ENCODE measurements at regions not wholly inside any gene's neighbourhood (a gene's known extent, or its start where the extent isn't known, plus 50 kb on each side); places are given as distances from the start of the nearest gene placed in this dataset.

- no peak for DNase-seq (ENCODE audit: low read depth in 2 of 2)
These were observed 113.6 kb upstream of the ATP8B1 start for GRCh38 chr18:57916684-57917083.

- DNase-seq (ENCODE audit: low read depth in 2 of 2), result peak in 1 of 2 donors; percentile 3
These were observed 112.9 kb upstream of the ATP8B1 start for GRCh38 chr18:57915865-57916582.

GRCh38 chr18:57915248-57915647 is 112.1 kb upstream of the ATP8B1 start:
- no peak for DNase-seq (ENCODE audit: low read depth in 2 of 2)

- no peak for DNase-seq (ENCODE audit: low read depth in 2 of 2)
These were observed 110.6 kb upstream of the ATP8B1 start for GRCh38 chr18:57913686-57914085.

- DNase-seq (ENCODE audit: low read depth in 2 of 2), result peak in 1 of 2 donors; percentile 5
These were observed 107.7 kb upstream of the ATP8B1 start for GRCh38 chr18:57910817-57911216.

GRCh38 chr18:57910134-57910533 is 107.0 kb upstream of the ATP8B1 start:
- no peak for DNase-seq (ENCODE audit: low read depth in 2 of 2)

DNA sequence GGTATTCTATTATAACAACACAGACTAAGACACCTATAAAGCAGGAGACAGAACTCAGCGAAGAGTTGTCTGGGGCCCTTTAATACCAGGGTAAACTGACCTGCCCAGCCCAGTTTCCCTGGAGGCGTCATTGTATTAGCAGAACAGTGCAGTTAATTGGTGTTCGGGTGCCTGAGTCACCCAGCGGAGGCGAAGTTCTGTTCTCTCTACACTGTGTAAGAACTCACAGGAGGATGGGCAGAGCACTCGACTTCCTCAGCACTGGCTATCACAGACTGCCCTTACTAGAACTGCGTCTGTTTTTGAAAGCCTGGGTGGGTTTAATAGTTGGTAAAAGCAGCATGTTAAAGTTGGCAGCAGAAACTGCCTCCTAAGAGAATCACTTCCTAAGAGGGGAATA is 106.5 kb upstream of the ATP8B1 start:
- DNase-seq (ENCODE audit: low read depth in 2 of 2), result no peak

DNA sequence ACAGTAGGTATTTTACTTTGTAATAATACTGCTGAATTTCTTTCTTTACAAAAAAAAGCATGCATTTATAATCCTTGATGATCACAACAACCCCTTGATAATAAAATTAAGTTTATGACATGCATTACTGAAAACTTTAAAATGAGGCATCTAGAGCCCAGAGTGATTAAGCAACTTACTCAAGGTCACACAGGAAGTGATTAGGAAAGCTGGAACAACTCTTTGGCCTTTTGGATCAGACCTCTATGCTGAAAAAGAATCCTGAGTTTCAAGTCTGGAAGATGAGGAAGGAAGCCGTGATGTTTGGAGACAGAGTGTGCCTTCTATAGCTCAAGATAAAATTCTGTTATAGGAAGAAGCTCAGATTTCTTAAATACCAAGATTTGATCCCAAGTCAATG is 105.0 kb upstream of the ATP8B1 start:
- no peak for DNase-seq (ENCODE audit: low read depth in 2 of 2)

GRCh38 chr18:57907550-57907949 is 104.4 kb upstream of the ATP8B1 start:
- DNase-seq (ENCODE audit: low read depth in 2 of 2), result no peak

- no peak for DNase-seq (ENCODE audit: low read depth in 2 of 2)
These were observed 103.7 kb upstream of the ATP8B1 start for GRCh38 chr18:57906852-57907251.

- DNase-seq (ENCODE audit: low read depth in 2 of 2), result no peak
These were observed 101.4 kb upstream of the ATP8B1 start for GRCh38 chr18:57904535-57904934.

GRCh38 chr18:57902721-57903120 is 99.6 kb upstream of the ATP8B1 start:
- DNase-seq (ENCODE audit: low read depth in 2 of 2), result no peak

GRCh38 chr18:57901825-57902589 is 98.9 kb upstream of the ATP8B1 start:
- no peak for DNase-seq (ENCODE audit: low read depth in 2 of 2)

GRCh38 chr18:57900906-57901435 is 97.9 kb upstream of the ATP8B1 start:
- DNase-seq (ENCODE audit: low read depth in 2 of 2), result no peak

- DNase-seq (ENCODE audit: low read depth in 2 of 2), result no peak
These were observed 95.5 kb upstream of the ATP8B1 start for GRCh38 chr18:57898506-57899124.

GRCh38 chr18:57895182-57895581 is 92.1 kb upstream of the ATP8B1 start:
- DNase-seq (ENCODE audit: low read depth in 2 of 2), result no peak

DNA sequence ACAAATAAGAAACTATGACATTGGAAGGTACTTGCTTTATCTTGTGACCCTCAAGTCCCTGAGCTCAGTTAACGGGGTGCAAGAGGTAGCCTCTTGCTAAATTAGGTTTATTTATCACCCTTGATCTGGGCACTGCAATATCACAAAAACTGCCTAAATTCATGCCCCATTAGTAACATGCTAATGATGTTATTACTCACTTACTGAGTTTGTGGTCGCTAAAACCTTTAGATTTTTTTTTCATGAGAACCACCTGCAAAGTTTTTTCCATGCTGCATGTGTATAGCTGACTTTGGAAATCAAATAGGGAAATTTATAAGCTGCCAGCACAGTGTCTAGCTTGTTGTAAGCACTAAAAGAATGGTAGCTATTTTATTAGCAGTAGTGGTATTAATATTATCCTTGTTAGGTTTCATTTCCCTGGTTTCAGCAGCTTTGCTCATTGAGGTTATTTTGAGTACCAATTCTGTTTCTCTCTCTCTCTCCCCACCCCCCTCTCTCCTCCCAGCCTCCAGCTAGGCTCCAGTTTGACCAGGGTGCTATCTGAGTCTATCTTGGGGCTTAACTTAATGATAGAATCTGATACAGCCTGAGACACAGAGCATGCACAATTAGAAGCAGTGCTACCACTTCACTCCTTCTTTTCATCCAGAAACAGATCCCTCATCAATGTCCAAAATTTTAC is 88.7 kb upstream of the ATP8B1 start:
- DNase-seq (ENCODE audit: low read depth in 2 of 2), result no peak

- DNase-seq (ENCODE audit: low read depth in 2 of 2), result no peak
These were observed 87.2 kb upstream of the ATP8B1 start for GRCh38 chr18:57890266-57890665.

GRCh38 chr18:57889841-57890240 is 86.7 kb upstream of the ATP8B1 start:
- no peak for DNase-seq (ENCODE audit: low read depth in 2 of 2)

DNA sequence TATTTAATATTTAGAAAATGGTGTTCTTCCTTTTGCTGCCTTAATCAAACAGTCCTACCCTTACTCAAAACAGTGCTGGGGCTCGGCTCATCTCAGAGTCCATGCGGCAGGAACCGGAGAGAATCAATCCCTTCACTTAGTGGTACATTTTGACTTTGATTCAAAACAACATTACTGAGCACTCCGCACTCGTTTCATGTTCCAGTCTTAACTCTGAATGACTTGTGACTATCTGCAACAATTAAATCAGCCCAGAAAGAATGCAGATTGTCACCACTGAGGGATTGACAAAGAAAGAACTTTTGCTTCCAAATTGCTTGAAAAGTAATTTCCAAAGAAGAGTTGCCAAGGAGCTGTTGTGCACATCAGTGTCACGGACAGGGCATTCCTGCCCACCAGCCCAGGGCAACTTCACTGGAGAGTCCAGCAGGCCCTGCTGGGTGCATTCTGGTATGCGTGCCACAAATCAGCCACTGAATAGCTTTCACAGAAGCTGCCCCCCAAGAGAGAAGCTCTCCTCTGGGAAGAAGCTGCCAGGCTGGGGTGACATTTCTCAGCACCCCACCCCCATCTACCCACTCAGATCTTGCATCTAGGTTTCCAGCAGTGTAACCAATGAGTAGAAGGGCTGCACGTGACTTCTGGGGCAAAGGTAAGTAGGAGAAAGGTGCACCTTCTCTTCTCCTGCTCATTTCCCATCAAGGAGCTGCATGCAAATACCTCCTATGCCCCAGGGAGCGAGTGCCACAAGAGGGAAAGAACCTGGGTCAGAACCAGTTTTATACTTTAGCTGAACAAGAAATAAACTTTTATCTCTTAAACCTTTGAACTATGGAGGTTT is 84.6 kb upstream of the ATP8B1 start:
- DNase-seq (ENCODE audit: low read depth in 2 of 2), result no peak

- DNase-seq (ENCODE audit: low read depth in 2 of 2), result no peak
These were observed 82.8 kb upstream of the ATP8B1 start for GRCh38 chr18:57885931-57886330.

Data from stimulated activated CD4-positive, alpha-beta T cell treated with anti-CD3 and anti-CD28 coated beads, Interleukin-4, amount 100 ng/mL, for 48 hours (primary cell).